ENCODE measurements at regions not wholly inside any gene's neighbourhood (a gene's known extent, or its start where the extent isn't known, plus 50 kb on each side); places are given as distances from the start of the nearest gene placed in this dataset.
"Not testable (repeated sequence)": the region's sequence is repeated elsewhere in the genome, so short reads cannot be mapped to it uniquely, and the experiment has no call there.

GRCh38 chr4:83732114-83732635 lies 196.3 kb downstream of the GPAT3 start:
- DNase-seq (ENCODE audit: insufficient read length, low spot score) (no peak), FAIRE-seq (no peak)
- TF ChIP-seq CTCF (IDR thresholded peaks at IDR 0.05; ENCODE audit: insufficient read depth, missing control alignments), result no peak

GRCh38 chr4:83731609-83732008 lies 195.7 kb downstream of the GPAT3 start:
- TF ChIP-seq CTCF (IDR thresholded peaks at IDR 0.05; ENCODE audit: insufficient read depth, missing control alignments), result no peak
- DNase-seq (ENCODE audit: insufficient read length, low spot score) (no peak), FAIRE-seq (no peak)

- not testable (repeated sequence) for FAIRE-seq; DNase-seq (ENCODE audit: insufficient read length, low spot score)
These were observed 195.1 kb downstream of the GPAT3 start for GRCh38 chr4:83730958-83731357.

GRCh38 chr4:83728191-83728590 lies 192.3 kb downstream of the GPAT3 start:
- DNase-seq (ENCODE audit: insufficient read length, low spot score) (no peak), FAIRE-seq (no peak)
- TF ChIP-seq CTCF (IDR thresholded peaks at IDR 0.05; ENCODE audit: insufficient read depth, missing control alignments), result no peak

- TF ChIP-seq CTCF (IDR thresholded peaks at IDR 0.05; ENCODE audit: insufficient read depth, missing control alignments), result no peak
- no peak for FAIRE-seq
These were observed 189.6 kb downstream of the GPAT3 start for GRCh38 chr4:83725336-83726085.

GRCh38 chr4:83724485-83725335 lies 188.8 kb downstream of the GPAT3 start:
- FAIRE-seq (no peak), DNase-seq (ENCODE audit: insufficient read length, low spot score) (no peak)

More at GRCh38 chr4:83725336-83726085, 189.6 kb downstream of the GPAT3 start:
- no peak for DNase-seq (ENCODE audit: insufficient read length, low spot score)

More at GRCh38 chr4:83724485-83725335, 188.8 kb downstream of the GPAT3 start:
- no peak for TF ChIP-seq CTCF (IDR thresholded peaks at IDR 0.05; ENCODE audit: insufficient read depth, missing control alignments)
